GM23338 (cell line): ENCODE measurements at regions not wholly inside any gene's neighbourhood (a gene's known extent, or its start where the extent isn't known, plus 50 kb on each side); places are given as distances from the start of the nearest gene placed in this dataset.
A peak's percentile ranks its signal among the peaks of the same experiment; 100 is the strongest.

Experiments used
- ATAC-seq: fragments of 200-7000 bp; cut with Tn5 transposase; 3 replicates; pipeline ENCODE4 v1.9.1; 2020
- DNase-seq: peaks from one replicate; pipeline ENCODE4 v3.0.0-alpha.2; 2015; ENCODE audit warnings: low spot score
- H2AFZ ChIP-seq: fragments of 200-600 bp; sonication (generic); 2 replicates; pipeline ENCODE4 v1.8.0; 2016; ENCODE audit warnings: antibody characterized with exemption, mild to moderate bottlenecking, moderate library complexity
- H3F3A ChIP-seq: fragments of 200-600 bp; sonication (generic); replicated peaks from 2 replicates; pipeline ENCODE4 v1.8.0; 2017; ENCODE audit warnings: antibody characterized with exemption, mixed run types, low read depth
- H3K27ac ChIP-seq: fragments of 200-600 bp; sonication (generic); 2 replicates; pipeline ENCODE4 v1.6.1; 2016; ENCODE audit warnings: low read depth
- H3K27me3 ChIP-seq: fragments of 200-600 bp; sonication (generic); 2 replicates; pipeline ENCODE4 v1.8.0; 2016; ENCODE audit warnings: mild to moderate bottlenecking, mixed run types, moderate library complexity; ENCODE audit not compliant: insufficient read depth
- H3K36me3 ChIP-seq: fragments of 200-600 bp; sonication (generic); 2 replicates; pipeline ENCODE4 v1.8.0; 2016; ENCODE audit warnings: mild to moderate bottlenecking; ENCODE audit not compliant: insufficient read depth
- H3K4me1 ChIP-seq: fragments of 200-600 bp; sonication (generic); 2 replicates; pipeline ENCODE4 v1.8.0; 2016; ENCODE audit warnings: mild to moderate bottlenecking, moderate library complexity; ENCODE audit not compliant: insufficient read depth
- H3K4me2 ChIP-seq: fragments of 200-600 bp; sonication (generic); 2 replicates; pipeline ENCODE4 v1.7.1; 2017; ENCODE audit warnings: mixed run types
- H3K4me3 ChIP-seq: fragments of 200-600 bp; sonication (generic); 2 replicates; pipeline ENCODE4 v1.6.1; 2016; ENCODE audit warnings: mixed run types
- H3K79me2 ChIP-seq: fragments of 200-600 bp; sonication (generic); replicated peaks from 2 replicates; pipeline ENCODE4 v1.8.0; 2017; ENCODE audit warnings: mild to moderate bottlenecking; ENCODE audit not compliant: insufficient read depth
- H3K9me2 ChIP-seq: fragments of 200-600 bp; sonication (generic); 2 replicates; pipeline ENCODE4 v1.8.0; 2017; ENCODE audit not compliant: insufficient read depth
- H4K20me1 ChIP-seq: fragments of 200-600 bp; sonication (generic); replicated peaks from 2 replicates; pipeline ENCODE4 v1.8.0; 2017; ENCODE audit warnings: mild to moderate bottlenecking; ENCODE audit not compliant: insufficient read depth
- H3K27ac Mint-ChIP-seq: 2 replicates; pipeline ENCODE4 v1.8.0; 2020; ENCODE audit warnings: inconsistent platforms, mild to moderate bottlenecking, moderate library complexity, mixed read lengths
- H3K27me3 Mint-ChIP-seq: 3 replicates; pipeline ENCODE4 v1.8.0; 2022; ENCODE audit warnings: low read depth, mild to moderate bottlenecking, moderate library complexity, mixed read lengths, inconsistent platforms; ENCODE audit not compliant: insufficient read depth, poor library complexity
- H3K36me3 Mint-ChIP-seq: 3 replicates; pipeline ENCODE4 v1.8.0; 2021; ENCODE audit warnings: low read depth, mild to moderate bottlenecking, inconsistent platforms, moderate library complexity, mixed read lengths
- H3K4me1 Mint-ChIP-seq: 3 replicates; pipeline ENCODE4 v1.8.0; 2020; ENCODE audit warnings: mild to moderate bottlenecking, inconsistent platforms, mixed read lengths
- H3K4me3 Mint-ChIP-seq: 3 replicates; pipeline ENCODE4 v1.8.0; 2021; ENCODE audit warnings: moderate library complexity, mild to moderate bottlenecking, inconsistent platforms, mixed read lengths
- H3K9me3 Mint-ChIP-seq: 3 replicates; pipeline ENCODE4 v1.8.0; 2020; ENCODE audit warnings: moderate library complexity, mild to moderate bottlenecking, inconsistent platforms, mixed read lengths
- CREB1 ChIP-seq: fragments of 250-450 bp; sonication (Bioruptor Pico); IDR thresholded peaks from 2 replicates; pipeline ENCODE4 v1.5.0; 2020; ENCODE audit warnings: low read depth, mild to moderate bottlenecking, moderate library complexity
- CTCF ChIP-seq, 2 experiments: fragments of 200-600 bp in 1 of 2; sonication (generic) in 1 of 2; conservative IDR thresholded peaks; 2 replicates each; pipeline versions ENCODE4 v1.5.1 to v1.6.1; 2016 to 2017; ENCODE audit warnings: antibody characterized with exemption in 2 of 2, low read depth in 2 of 2, mild to moderate bottlenecking in 2 of 2, moderate library complexity in 1 of 2
- EZH2phosphoT487 ChIP-seq: fragments of 200-600 bp; sonication (generic); IDR thresholded peaks from one replicate; pipeline ENCODE4 v1.8.1; 2018; ENCODE audit warnings: antibody characterized with exemption; ENCODE audit not compliant: unreplicated experiment
- JUNB ChIP-seq: IDR thresholded peaks from one replicate; pipeline ENCODE4 v1.6.1; 2016; ENCODE audit warnings: antibody characterized with exemption; ENCODE audit not compliant: unreplicated experiment
- NANOG ChIP-seq: IDR thresholded peaks from 2 replicates; pipeline ENCODE4 v1.6.1; 2016; ENCODE audit warnings: antibody characterized with exemption, borderline replicate concordance
- POLR2AphosphoS5 ChIP-seq: IDR thresholded peaks from 2 replicates; pipeline ENCODE4 v1.6.1; 2016; ENCODE audit warnings: antibody characterized with exemption, low read depth
- REST ChIP-seq: IDR thresholded peaks from one replicate; pipeline ENCODE4 v1.6.1; 2018; ENCODE audit warnings: antibody characterized with exemption; ENCODE audit not compliant: unreplicated experiment
- STAT1 ChIP-seq: IDR thresholded peaks from one replicate; pipeline ENCODE4 v1.6.1; 2016; ENCODE audit warnings: antibody characterized with exemption; ENCODE audit not compliant: unreplicated experiment
- ZNF114 ChIP-seq: fragments of 250-450 bp; sonication (Bioruptor Pico); IDR thresholded peaks from 2 replicates; pipeline ENCODE4 v1.5.0; 2020; ENCODE audit warnings: mild to moderate bottlenecking, moderate library complexity
- ZNF331 ChIP-seq: fragments of 250-450 bp; sonication (Bioruptor Pico); IDR thresholded peaks from 2 replicates; pipeline ENCODE4 v1.5.0; 2020; ENCODE audit warnings: low read depth, mild to moderate bottlenecking, moderate library complexity
- TF ChIP-seq, protein P1 (sequence below): IDR thresholded peaks from 2 replicates; pipeline ENCODE4 v1.6.1; 2016; ENCODE audit warnings: antibody characterized with exemption

DNA sequence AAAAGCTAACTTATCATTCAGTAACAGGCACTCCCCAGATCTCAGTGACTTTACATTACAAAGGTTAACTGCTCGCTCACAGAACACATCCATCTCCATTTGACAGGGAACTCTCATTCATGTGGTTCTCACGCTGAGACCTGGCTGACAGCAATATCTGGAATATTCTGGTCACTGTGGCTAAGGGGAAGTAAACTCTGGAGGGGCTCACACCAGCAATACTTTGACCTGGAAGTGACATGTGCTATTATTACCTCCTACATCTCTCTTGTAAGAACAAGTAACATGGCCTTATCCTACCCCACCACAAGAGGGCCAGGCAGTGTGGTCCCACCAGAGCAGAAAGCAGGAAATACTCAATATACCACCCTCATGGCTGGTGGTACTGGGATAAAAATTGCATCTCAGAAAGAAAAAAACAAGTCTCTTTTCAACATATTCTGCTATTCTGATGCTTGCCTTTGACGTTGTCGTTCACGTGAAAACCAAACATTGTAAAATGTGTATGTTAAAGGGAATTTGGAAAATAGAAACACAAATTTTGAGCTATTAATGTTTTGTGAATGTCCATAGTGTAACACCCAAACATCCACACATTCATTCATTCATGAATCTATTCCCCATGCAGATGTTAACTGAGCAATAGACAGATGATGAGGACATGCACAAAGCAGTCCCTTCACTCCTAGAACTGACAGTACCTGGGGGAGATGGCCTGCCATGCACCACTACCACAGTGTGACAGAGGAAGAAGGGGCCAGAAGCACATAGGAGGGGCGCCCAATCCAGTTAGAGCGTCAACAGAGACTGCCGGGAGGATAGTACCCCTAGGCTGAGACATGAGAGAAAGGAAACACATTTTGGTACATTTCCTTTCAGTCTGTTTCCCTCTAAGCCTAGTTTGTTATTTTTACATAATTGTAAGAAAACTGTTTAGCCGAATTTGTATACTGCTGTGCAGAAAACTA is 166.0 kb upstream of the SP4 start (continued):
- peak; percentile 16; the same call in 1 of the 2 replicates for TF ChIP-seq CREB1 (CRISPR knock-in tag)
- no peak; the same call in 1 of the 2 replicates for TF ChIP-seq ZNF114 (CRISPR knock-in tag)
- 0 out of 2 replicates have a peak, but pooled peaks have one; percentile 59 for TF ChIP-seq NANOG
- peak; percentile 64 to 88 for TF ChIP-seq CTCF (conservative IDR thresholded peaks at IDR 0.05; ENCODE audit: low read depth in 2 of 2)

DNA sequence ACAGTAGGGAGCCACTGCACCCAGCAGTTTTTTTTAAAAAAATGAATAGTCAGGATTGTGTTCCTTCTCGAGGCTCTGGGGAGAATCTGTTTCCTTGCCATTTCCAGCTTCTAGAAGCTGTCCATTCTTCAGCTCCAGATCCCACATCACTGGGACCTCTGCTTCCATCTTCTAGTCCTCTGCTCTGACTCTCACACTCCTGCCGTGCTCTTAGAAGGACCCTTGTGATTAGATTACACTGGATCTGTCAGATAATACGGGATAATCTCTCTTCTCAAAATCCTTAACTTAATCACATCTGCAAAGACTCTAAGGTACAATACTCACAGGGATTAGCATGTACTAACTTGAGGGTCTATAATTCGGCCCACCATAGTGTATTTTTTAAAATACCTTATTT is 158.9 kb upstream of the SP4 start:
- Histone ChIP-seq H3K9me2 (no peaks in the 10 kb centered on the region; the same call in 1 of the 2 replicates), H3K27ac (no peak overlapping the region), H4K20me1 (no peaks in the 10 kb centered on the region), H3K27me3 (no peaks in the 10 kb centered on the region), H3K4me3 (no peak overlapping the region), H3K36me3 (no peaks in the 10 kb centered on the region), H3K79me2 (no peaks in the 10 kb centered on the region), H3K4me1 (no peaks in the 10 kb centered on the region), H3F3A (no peaks in the 10 kb centered on the region), H2AFZ (no peak overlapping the region), H3K4me2 (no peak overlapping the region)
- no peaks in the 10 kb centered on the region for H3K4me1 Mint-ChIP-seq
- H3K27me3 Mint-ChIP-seq: no peaks in the 10 kb centered on the region
- H3K36me3 Mint-ChIP-seq: no peaks in the 10 kb centered on the region
- no peak overlapping the region for H3K4me3 Mint-ChIP-seq
- DNase-seq (no peak), ATAC-seq (no peak)
- no peaks in the 10 kb centered on the region for H3K9me3 Mint-ChIP-seq
- no peak overlapping the region for H3K27ac Mint-ChIP-seq
- TF ChIP-seq ZNF331 (CRISPR knock-in tag): no peak

DNA sequence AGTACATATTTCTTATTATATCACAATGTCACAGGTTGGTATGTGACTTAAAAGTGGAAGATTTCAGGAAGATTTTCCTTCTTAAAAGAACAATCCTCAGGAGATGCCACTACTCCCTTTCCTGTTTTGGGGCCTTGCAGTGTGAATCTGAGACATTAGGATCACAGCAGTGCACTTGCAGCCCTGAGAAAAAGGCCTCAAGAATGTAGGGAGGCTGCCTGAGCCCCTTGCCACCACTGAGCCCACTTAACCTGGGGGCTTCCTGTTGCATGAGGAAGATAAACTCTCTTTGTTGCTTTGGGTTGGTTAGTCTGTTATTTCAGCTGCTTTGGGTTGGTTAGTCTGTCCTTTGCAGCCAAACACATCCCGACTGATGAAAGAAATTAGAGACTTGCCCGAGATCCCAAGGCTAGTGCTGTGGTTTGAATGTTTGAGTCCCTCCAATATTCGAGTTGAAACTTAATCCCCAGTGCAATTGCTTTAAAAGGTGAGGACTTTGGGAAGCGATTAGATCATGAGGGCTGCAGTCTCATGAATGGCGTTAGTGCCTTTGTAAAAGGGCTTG is 151.3 kb upstream of the SP4 start:
- no peaks in the 10 kb centered on the region for H3K36me3 ChIP-seq
- H3F3A ChIP-seq: no peaks in the 10 kb centered on the region
- H3K79me2 ChIP-seq: no peaks in the 10 kb centered on the region
- Mint-ChIP-seq H3K4me1 (peaks cover 13% of the 10 kb centered on the region), H3K27me3 (peaks cover 3% of the 10 kb centered on the region), H3K27ac (peak overlapping the region; percentile 21), H3K36me3 (no peaks in the 10 kb centered on the region), H3K4me3 (no peak overlapping the region), H3K9me3 (no peaks in the 10 kb centered on the region)
- H3K4me3 ChIP-seq: no peak overlapping the region
- no peak overlapping the region for H3K27ac ChIP-seq
- peaks cover 7% of the 10 kb centered on the region; the same call in 1 of the 2 replicates for H3K4me1 ChIP-seq
- no peaks in the 10 kb centered on the region for H4K20me1 ChIP-seq
- ATAC-seq (peak; percentile 69), DNase-seq (peak; percentile 44)
- H2AFZ ChIP-seq: peak overlapping the region; percentile 34
- no peaks in the 10 kb centered on the region for H3K27me3 ChIP-seq
- H3K9me2 ChIP-seq: peaks cover 18% of the 10 kb centered on the region; the same call in 1 of the 2 replicates
- no peak overlapping the region for H3K4me2 ChIP-seq
- TF ChIP-seq CREB1 (CRISPR knock-in tag): no peak
- TF ChIP-seq ZNF114 (CRISPR knock-in tag): no peak
- TF ChIP-seq, protein P1, sequence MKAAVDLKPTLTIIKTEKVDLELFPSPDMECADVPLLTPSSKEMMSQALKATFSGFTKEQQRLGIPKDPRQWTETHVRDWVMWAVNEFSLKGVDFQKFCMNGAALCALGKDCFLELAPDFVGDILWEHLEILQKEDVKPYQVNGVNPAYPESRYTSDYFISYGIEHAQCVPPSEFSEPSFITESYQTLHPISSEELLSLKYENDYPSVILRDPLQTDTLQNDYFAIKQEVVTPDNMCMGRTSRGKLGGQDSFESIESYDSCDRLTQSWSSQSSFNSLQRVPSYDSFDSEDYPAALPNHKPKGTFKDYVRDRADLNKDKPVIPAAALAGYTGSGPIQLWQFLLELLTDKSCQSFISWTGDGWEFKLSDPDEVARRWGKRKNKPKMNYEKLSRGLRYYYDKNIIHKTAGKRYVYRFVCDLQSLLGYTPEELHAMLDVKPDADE: no peak
- no peak for TF ChIP-seq STAT1
- TF ChIP-seq JUNB: no peak
- TF ChIP-seq CTCF (conservative IDR thresholded peaks at IDR 0.05; ENCODE audit: low read depth in 2 of 2): no peak
- no peak for TF ChIP-seq REST
- no peak for TF ChIP-seq ZNF331 (CRISPR knock-in tag)
- no peak for TF ChIP-seq EZH2phosphoT487
- TF ChIP-seq POLR2AphosphoS5: no peak
